Right ventricle myocardium superior (tissue), 1 donor: ENCODE measurements at regions not wholly inside any gene's neighbourhood (a gene's known extent, or its start where the extent isn't known, plus 50 kb on each side); places are given as distances from the start of the nearest gene placed in this dataset.

Source experiments
- ATAC-seq: fragments of 200-7000 bp; cut with Tn5 transposase; one replicate; pipeline ENCODE4 v1.9.1; 2020; ENCODE audit warnings: mild to moderate bottlenecking; ENCODE audit not compliant: poor library complexity
- DNase-seq: peaks from one replicate; pipeline ENCODE4 v3.0.0-alpha.2; 2020
- intact Hi-C: fragments of 100-400 bp; cut with DNase I; formaldehyde crosslinking; loops from one replicate; pipeline ENCODE4 v1.11.2; 2022
- donor health status: DM: no; HTN: yes; CAD: no; lungs with severe emphysema.

GRCh38 chr10:116006508-116006907 is 266.5 kb downstream of the GFRA1 start:
- DNase-seq (no peak), ATAC-seq (no peak)
- intact Hi-C loops: no loop called here

- intact Hi-C loops: no loop called here
- no peak for ATAC-seq
Measured at GRCh38 chr10:116005301-116005700, 267.7 kb downstream of the GFRA1 start.

GRCh38 chr10:116002735-116003134 is 270.3 kb downstream of the GFRA1 start:
- intact Hi-C loops: no loop called here
- no peak for DNase-seq
- ATAC-seq: no peak

More at GRCh38 chr10:116005301-116005700, 267.7 kb downstream of the GFRA1 start:
- DNase-seq: no peak

- no peak for ATAC-seq
- intact Hi-C loops: no loop called here
- DNase-seq: no peak
Measured at GRCh38 chr10:116001976-116002375, 271.0 kb downstream of the GFRA1 start.

GRCh38 chr10:116001262-116001857 is 271.6 kb downstream of the GFRA1 start:
- ATAC-seq: peak; percentile 91
- DNase-seq: peak; percentile 53
- intact Hi-C loops: no loop called here

- ATAC-seq (no peak), DNase-seq (no peak)
- intact Hi-C loops: no loop called here
Measured at GRCh38 chr10:116000151-116000842, 272.7 kb downstream of the GFRA1 start.
